ENCODE measurements at regions not wholly inside any gene's neighbourhood (a gene's known extent, or its start where the extent isn't known, plus 50 kb on each side); places are given as distances from the start of the nearest gene placed in this dataset.

DNA sequence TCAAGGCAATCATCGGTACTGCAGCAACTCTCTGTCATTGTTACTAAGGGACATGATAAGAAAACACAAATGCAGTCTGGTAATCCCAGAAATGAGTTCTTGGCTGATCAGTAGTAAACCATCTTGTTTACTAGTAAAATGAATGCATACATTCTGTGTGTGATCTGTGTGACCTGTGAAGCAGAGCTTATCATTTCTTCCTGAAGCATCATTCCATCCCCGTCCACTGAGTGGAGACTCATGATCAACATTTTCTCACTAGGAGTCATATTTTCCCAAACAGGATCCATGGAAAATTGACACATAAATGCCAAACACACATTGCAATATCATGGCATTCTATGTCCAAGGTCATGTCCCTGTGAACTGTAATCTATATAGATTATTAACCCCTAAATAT lies 226.1 kb downstream of the ANKRD50 start:
- H3K27ac ChIP-seq, result no peak overlapping the region
- DNase-seq, result no peak
- no peaks in the 10 kb centered on the region for H3K36me3 ChIP-seq
- intact Hi-C loops (cut with DNase I), result no loop called here
- no peak overlapping the region for H3K4me3 ChIP-seq
- H3K4me1 ChIP-seq, result no peaks in the 10 kb centered on the region
- H3K9me3 ChIP-seq, result no peaks in the 10 kb centered on the region
- WGBS, 2 donors, result 95 to 96% methylated on average over 2 of the region's 2 CpGs
- H3K27me3 ChIP-seq, result no peaks in the 10 kb centered on the region
- TF ChIP-seq, protein P1, sequence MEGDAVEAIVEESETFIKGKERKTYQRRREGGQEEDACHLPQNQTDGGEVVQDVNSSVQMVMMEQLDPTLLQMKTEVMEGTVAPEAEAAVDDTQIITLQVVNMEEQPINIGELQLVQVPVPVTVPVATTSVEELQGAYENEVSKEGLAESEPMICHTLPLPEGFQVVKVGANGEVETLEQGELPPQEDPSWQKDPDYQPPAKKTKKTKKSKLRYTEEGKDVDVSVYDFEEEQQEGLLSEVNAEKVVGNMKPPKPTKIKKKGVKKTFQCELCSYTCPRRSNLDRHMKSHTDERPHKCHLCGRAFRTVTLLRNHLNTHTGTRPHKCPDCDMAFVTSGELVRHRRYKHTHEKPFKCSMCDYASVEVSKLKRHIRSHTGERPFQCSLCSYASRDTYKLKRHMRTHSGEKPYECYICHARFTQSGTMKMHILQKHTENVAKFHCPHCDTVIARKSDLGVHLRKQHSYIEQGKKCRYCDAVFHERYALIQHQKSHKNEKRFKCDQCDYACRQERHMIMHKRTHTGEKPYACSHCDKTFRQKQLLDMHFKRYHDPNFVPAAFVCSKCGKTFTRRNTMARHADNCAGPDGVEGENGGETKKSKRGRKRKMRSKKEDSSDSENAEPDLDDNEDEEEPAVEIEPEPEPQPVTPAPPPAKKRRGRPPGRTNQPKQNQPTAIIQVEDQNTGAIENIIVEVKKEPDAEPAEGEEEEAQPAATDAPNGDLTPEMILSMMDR (IDR thresholded peaks at IDR 0.05), result no peak
- TF ChIP-seq POLR2A (IDR thresholded peaks at IDR 0.05), result no peak
- no peak for TF ChIP-seq POLR2AphosphoS5 (IDR thresholded peaks at IDR 0.05)
- no peak for TF ChIP-seq EP300 (IDR thresholded peaks at IDR 0.05)

DNA sequence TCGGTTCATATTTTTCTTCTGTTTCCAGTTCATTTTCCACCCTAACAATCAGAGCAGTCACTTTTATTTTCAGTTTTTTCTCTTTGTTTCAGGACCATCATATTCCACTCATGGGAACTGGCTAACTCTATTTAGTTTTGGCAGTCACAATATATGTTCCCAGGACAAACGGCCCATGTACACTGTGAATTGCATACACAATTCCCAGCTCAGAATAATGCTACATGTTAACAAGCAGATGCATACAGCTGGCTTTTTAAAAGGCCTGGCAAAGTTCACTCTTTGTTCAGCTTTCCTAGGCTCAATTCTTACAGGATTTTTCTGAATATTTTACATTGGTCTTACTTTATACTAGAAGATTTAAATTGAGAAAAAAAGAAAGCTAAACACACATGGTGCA lies 224.9 kb downstream of the ANKRD50 start:
- TF ChIP-seq, protein P1 (IDR thresholded peaks at IDR 0.05), result no peak
- TF ChIP-seq EP300 (IDR thresholded peaks at IDR 0.05), result no peak
- no peak for TF ChIP-seq POLR2AphosphoS5 (IDR thresholded peaks at IDR 0.05)
- no peak for TF ChIP-seq POLR2A (IDR thresholded peaks at IDR 0.05)
- intact Hi-C loops (cut with DNase I), result no loop called here
- no peak overlapping the region for H3K4me3 ChIP-seq
- no peaks in the 10 kb centered on the region for H3K9me3 ChIP-seq
- no peak for DNase-seq
- H3K36me3 ChIP-seq, result no peaks in the 10 kb centered on the region
- no peak overlapping the region for H3K27ac ChIP-seq
- 62 to 74% methylated on average over 2 of the region's 2 CpGs for WGBS, 2 donors
- H3K4me1 ChIP-seq, result no peaks in the 10 kb centered on the region
- H3K27me3 ChIP-seq, result no peaks in the 10 kb centered on the region

DNA sequence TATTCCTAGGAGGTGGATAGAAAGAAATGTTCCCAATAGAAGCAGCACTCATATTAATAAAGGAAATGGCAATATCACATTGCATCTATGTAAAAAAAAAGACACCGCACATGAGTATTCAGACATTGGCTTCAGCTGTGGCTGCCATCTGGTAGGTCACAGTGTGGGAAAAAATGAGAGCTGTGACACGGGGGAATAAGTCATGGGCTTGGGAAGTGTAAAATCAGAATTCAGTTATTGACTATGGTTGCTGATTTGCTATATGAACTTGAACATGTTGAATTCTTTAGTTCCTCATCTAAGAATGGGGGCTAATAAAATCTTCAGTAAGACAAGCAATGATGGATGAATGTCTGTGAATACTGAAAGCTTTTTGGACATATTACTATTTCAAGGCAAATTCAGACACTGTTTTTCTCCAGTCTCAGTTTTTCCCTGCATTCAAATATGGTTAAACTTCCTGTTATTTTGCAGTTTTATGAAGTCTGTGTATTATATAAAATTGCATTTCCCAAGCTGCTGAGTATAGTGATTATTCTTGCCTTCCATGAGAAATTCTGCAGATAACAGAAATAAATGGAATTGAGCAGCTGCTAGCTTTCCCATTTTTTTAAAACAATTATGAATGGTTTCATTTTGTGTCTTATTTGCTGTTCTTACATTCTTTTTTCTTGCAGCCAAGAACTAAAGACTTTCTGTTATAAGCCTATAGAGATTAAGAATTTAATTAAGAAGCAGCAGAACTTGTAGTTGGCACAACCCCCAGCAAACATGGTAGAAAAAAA lies 221.0 kb downstream of the ANKRD50 start:
- TF ChIP-seq POLR2AphosphoS5 (IDR thresholded peaks at IDR 0.05) (no peak), POLR2A (IDR thresholded peaks at IDR 0.05) (no peak), EP300 (IDR thresholded peaks at IDR 0.05) (no peak)
- TF ChIP-seq, protein P1 (IDR thresholded peaks at IDR 0.05), result no peak
- no peaks in the 10 kb centered on the region for H3K27me3 ChIP-seq
- no peaks in the 10 kb centered on the region for H3K4me1 ChIP-seq
- no peaks in the 10 kb centered on the region for H3K36me3 ChIP-seq
- intact Hi-C loops (cut with DNase I), result no loop called here
- DNase-seq, result no peak
- H3K27ac ChIP-seq, result no peak overlapping the region
- WGBS, 2 donors, result 80 to 85% methylated on average over 2 of the region's 2 CpGs
- no peaks in the 10 kb centered on the region for H3K9me3 ChIP-seq
- no peak overlapping the region for H3K4me3 ChIP-seq

DNA sequence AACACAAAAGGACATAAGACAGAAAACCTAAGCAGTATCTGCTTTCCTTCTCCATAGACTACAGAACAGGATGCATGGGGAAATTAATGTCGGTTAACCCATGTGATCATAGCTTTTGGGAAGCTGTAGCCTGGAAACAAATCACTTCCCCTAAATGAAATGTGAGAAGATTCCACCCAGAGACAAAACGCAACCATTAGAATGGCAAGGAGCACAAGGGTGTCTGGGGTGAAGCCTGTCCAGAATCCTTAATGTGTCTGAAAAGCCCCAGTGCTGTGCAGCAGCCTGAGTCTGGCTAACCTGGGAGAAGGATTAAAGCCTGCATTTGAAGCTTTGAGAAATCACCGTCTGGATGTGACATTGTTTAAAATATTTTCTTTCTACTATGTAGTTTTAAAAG lies 213.3 kb downstream of the ANKRD50 start:
- Histone ChIP-seq H3K9me3 (no peaks in the 10 kb centered on the region), H3K36me3 (no peaks in the 10 kb centered on the region), H3K27me3 (no peaks in the 10 kb centered on the region), H3K4me1 (no peaks in the 10 kb centered on the region), H3K27ac (no peak overlapping the region), H3K4me3 (no peak overlapping the region)
- no peak for TF ChIP-seq POLR2A (IDR thresholded peaks at IDR 0.05)
- no peak for TF ChIP-seq POLR2AphosphoS5 (IDR thresholded peaks at IDR 0.05)
- no peak for TF ChIP-seq EP300 (IDR thresholded peaks at IDR 0.05)
- TF ChIP-seq, protein P1 (IDR thresholded peaks at IDR 0.05), result no peak
- 56 to 58% methylated on average over 3 of the region's 3 CpGs for WGBS, 2 donors
- no peak for DNase-seq
- intact Hi-C loops (cut with DNase I), result no loop called here

DNA sequence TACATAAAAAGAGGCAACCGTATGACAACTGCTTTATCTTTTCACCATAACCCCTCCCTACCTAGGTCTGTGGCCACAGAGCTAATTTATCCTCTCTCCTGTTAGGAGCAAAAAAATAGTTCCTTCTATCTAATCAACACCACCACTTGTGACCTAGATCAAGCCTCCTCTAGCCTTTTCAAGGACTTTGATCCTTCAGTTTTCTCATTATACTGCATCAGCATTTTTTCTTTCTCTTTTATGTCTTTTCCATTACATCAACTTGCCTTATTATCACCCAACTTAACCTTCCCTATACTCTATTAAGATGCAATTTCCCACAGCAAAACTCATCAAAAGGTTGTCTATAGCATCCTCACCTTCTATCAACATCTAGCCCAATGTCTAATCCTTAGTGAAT lies 211.0 kb downstream of the ANKRD50 start:
- 71 to 83% methylated on average over 1 of the region's 1 CpG for WGBS, 2 donors

More for the DNA sequence above, 211.0 kb downstream of the ANKRD50 start:
- Histone ChIP-seq H3K36me3 (no peaks in the 10 kb centered on the region), H3K4me3 (no peak overlapping the region), H3K27me3 (no peaks in the 10 kb centered on the region), H3K9me3 (no peaks in the 10 kb centered on the region), H3K27ac (no peak overlapping the region), H3K4me1 (no peaks in the 10 kb centered on the region)
- intact Hi-C loops (cut with DNase I), result no loop called here
- TF ChIP-seq EP300 (IDR thresholded peaks at IDR 0.05) (no peak), POLR2A (IDR thresholded peaks at IDR 0.05) (no peak), POLR2AphosphoS5 (IDR thresholded peaks at IDR 0.05) (no peak)
- TF ChIP-seq, protein P1 (IDR thresholded peaks at IDR 0.05), result no peak
- DNase-seq, result no peak

All from sigmoid colon (tissue), 6 donors.